Activated CD8-positive, alpha-beta memory T cell treated with anti-CD3 and anti-CD28 coated beads, Interleukin-2, amount 10 ng/mL, durations not matched to agents 7 days and 5 days (primary cell): ENCODE measurements at regions not wholly inside any gene's neighbourhood (a gene's known extent, or its start where the extent isn't known, plus 50 kb on each side); places are given as distances from the start of the nearest gene placed in this dataset.
"Not testable (repeated sequence)": the region's sequence is repeated elsewhere in the genome, so short reads cannot be mapped to it uniquely, and the experiment has no call there.

Experiments
- ATAC-seq: fragments of 150-1000 bp; cut with Tn5 transposase; one replicate; pipeline ENCODE4 v1.10.0; 2021; ENCODE audit warnings: moderate library complexity
- CTCF ChIA-PET: fragments of 350-600 bp; sonication (Branson Sonifier 250); formaldehyde crosslinking; loops from one replicate; lab custom pipeline; 2021; ENCODE audit warnings: antibody characterized with exemption; lab: Charles Lee
- DNase-seq: peaks from one replicate; pipeline ENCODE4 v3.0.0-alpha.2; 2020
- H3K27ac Mint-ChIP-seq: one replicate; pipeline ENCODE4 v1.8.0; 2021; ENCODE audit warnings: mild to moderate bottlenecking, mixed read lengths
- H3K27me3 Mint-ChIP-seq: one replicate; pipeline ENCODE4 v1.8.0; 2021; ENCODE audit warnings: mixed read lengths
- H3K36me3 Mint-ChIP-seq: one replicate; pipeline ENCODE4 v1.8.0; 2021; ENCODE audit warnings: mild to moderate bottlenecking, mixed read lengths
- H3K4me1 Mint-ChIP-seq: one replicate; pipeline ENCODE4 v1.8.0; 2021; ENCODE audit warnings: mixed read lengths
- H3K4me3 Mint-ChIP-seq: one replicate; pipeline ENCODE4 v1.8.0; 2021; ENCODE audit warnings: mild to moderate bottlenecking, moderate library complexity, mixed read lengths
- H3K9me3 Mint-ChIP-seq: one replicate; pipeline ENCODE4 v1.8.0; 2022; ENCODE audit warnings: low read depth, mixed read lengths

- H3K4me1 Mint-ChIP-seq = no peaks in the 10 kb centered on the region
- H3K4me3 Mint-ChIP-seq = no peak overlapping the region
- H3K27ac Mint-ChIP-seq = no peak overlapping the region
- H3K36me3 Mint-ChIP-seq = no peaks in the 10 kb centered on the region
- DNase-seq (no peak), ATAC-seq (no peak)
- no peaks in the 10 kb centered on the region for H3K27me3 Mint-ChIP-seq
- no peaks in the 10 kb centered on the region for H3K9me3 Mint-ChIP-seq
- CTCF ChIA-PET = no interaction called here
These were observed 61.8 kb upstream of the P3H2 start for GRCh38 chr3:190182418-190183043.

GRCh38 chr3:190180268-190180667, 59.6 kb upstream of the P3H2 start:
- DNase-seq (no peak), ATAC-seq (no peak)
- Mint-ChIP-seq H3K4me3 (no peak overlapping the region), H3K9me3 (no peaks in the 10 kb centered on the region), H3K27me3 (peaks cover 5% of the 10 kb centered on the region), H3K27ac (no peak overlapping the region), H3K36me3 (no peaks in the 10 kb centered on the region), H3K4me1 (peaks cover 4% of the 10 kb centered on the region)
- CTCF ChIA-PET = interaction anchor here (1.0 to 1.2 kb wide), 2 partner anchors 142 to 218 kb away, joined by 3 read pairs; partner anchors contain the start of gene CLDN1

GRCh38 chr3:190178779-190179178, 58.1 kb upstream of the P3H2 start:
- Mint-ChIP-seq H3K4me3 (no peak overlapping the region), H3K4me1 (peaks cover 4% of the 10 kb centered on the region), H3K9me3 (no peaks in the 10 kb centered on the region), H3K27me3 (peaks cover 5% of the 10 kb centered on the region), H3K27ac (no peak overlapping the region), H3K36me3 (no peaks in the 10 kb centered on the region)
- ATAC-seq (no peak), DNase-seq (no peak)
- CTCF ChIA-PET = interaction anchor here (1.2 kb wide), 1 partner anchor 144 kb away, joined by 3 read pairs; the partner anchor contains the start of gene CLDN1

GRCh38 chr3:190176933-190177525, 56.3 kb upstream of the P3H2 start:
- ATAC-seq, H3K27me3 Mint-ChIP-seq, H3K27ac Mint-ChIP-seq, DNase-seq, H3K4me1 Mint-ChIP-seq, H3K36me3 Mint-ChIP-seq, CTCF ChIA-PET, H3K4me3 Mint-ChIP-seq, H3K9me3 Mint-ChIP-seq: not testable (repeated sequence)

- H3K4me1 Mint-ChIP-seq, H3K9me3 Mint-ChIP-seq, H3K27ac Mint-ChIP-seq, H3K36me3 Mint-ChIP-seq, H3K4me3 Mint-ChIP-seq, H3K27me3 Mint-ChIP-seq, DNase-seq, CTCF ChIA-PET, ATAC-seq: not testable (repeated sequence)
These were observed 55.4 kb upstream of the P3H2 start for GRCh38 chr3:190176106-190176505.

GRCh38 chr3:190175490-190175889, 54.8 kb upstream of the P3H2 start:
- no peak for DNase-seq
- Mint-ChIP-seq H3K27me3 (peaks cover 9% of the 10 kb centered on the region), H3K9me3 (no peaks in the 10 kb centered on the region), H3K36me3 (no peaks in the 10 kb centered on the region), H3K4me3 (no peak overlapping the region), H3K4me1 (peaks cover 4% of the 10 kb centered on the region), H3K27ac (no peak overlapping the region)
- CTCF ChIA-PET = no interaction called here
- no peak for ATAC-seq

GRCh38 chr3:190174471-190174870, 53.8 kb upstream of the P3H2 start:
- CTCF ChIA-PET = interaction anchor here (0.5 kb wide), 1 partner anchor 263 kb away, joined by 3 read pairs; no protein-coding TSS in a partner anchor
- DNase-seq (no peak), ATAC-seq (no peak)
- no peak overlapping the region for H3K27ac Mint-ChIP-seq
- H3K4me3 Mint-ChIP-seq = no peak overlapping the region
- H3K27me3 Mint-ChIP-seq = peaks cover 9% of the 10 kb centered on the region
- no peaks in the 10 kb centered on the region for H3K9me3 Mint-ChIP-seq
- H3K4me1 Mint-ChIP-seq = peaks cover 10% of the 10 kb centered on the region
- H3K36me3 Mint-ChIP-seq = no peaks in the 10 kb centered on the region

- peaks cover 9% of the 10 kb centered on the region for H3K27me3 Mint-ChIP-seq
- no peak overlapping the region for H3K4me3 Mint-ChIP-seq
- DNase-seq (no peak), ATAC-seq (no peak)
- peaks cover 13% of the 10 kb centered on the region for H3K4me1 Mint-ChIP-seq
- peaks cover 1% of the 10 kb centered on the region for H3K36me3 Mint-ChIP-seq
- no peaks in the 10 kb centered on the region for H3K9me3 Mint-ChIP-seq
- CTCF ChIA-PET = no interaction called here
- no peak overlapping the region for H3K27ac Mint-ChIP-seq
These were observed 52.7 kb upstream of the P3H2 start for GRCh38 chr3:190173426-190173825.

GRCh38 chr3:190172751-190173150, 52.1 kb upstream of the P3H2 start:
- H3K27ac Mint-ChIP-seq = no peak overlapping the region
- peaks cover 11% of the 10 kb centered on the region for H3K27me3 Mint-ChIP-seq
- no peaks in the 10 kb centered on the region for H3K9me3 Mint-ChIP-seq
- H3K4me3 Mint-ChIP-seq = no peak overlapping the region
- CTCF ChIA-PET = no interaction called here
- peaks cover 1% of the 10 kb centered on the region for H3K36me3 Mint-ChIP-seq
- peaks cover 13% of the 10 kb centered on the region for H3K4me1 Mint-ChIP-seq
- DNase-seq (no peak), ATAC-seq (no peak)
